ENCODE measurements at regions not wholly inside any gene's neighbourhood (a gene's known extent, or its start where the extent isn't known, plus 50 kb on each side); places are given as distances from the start of the nearest gene placed in this dataset.

DNA sequence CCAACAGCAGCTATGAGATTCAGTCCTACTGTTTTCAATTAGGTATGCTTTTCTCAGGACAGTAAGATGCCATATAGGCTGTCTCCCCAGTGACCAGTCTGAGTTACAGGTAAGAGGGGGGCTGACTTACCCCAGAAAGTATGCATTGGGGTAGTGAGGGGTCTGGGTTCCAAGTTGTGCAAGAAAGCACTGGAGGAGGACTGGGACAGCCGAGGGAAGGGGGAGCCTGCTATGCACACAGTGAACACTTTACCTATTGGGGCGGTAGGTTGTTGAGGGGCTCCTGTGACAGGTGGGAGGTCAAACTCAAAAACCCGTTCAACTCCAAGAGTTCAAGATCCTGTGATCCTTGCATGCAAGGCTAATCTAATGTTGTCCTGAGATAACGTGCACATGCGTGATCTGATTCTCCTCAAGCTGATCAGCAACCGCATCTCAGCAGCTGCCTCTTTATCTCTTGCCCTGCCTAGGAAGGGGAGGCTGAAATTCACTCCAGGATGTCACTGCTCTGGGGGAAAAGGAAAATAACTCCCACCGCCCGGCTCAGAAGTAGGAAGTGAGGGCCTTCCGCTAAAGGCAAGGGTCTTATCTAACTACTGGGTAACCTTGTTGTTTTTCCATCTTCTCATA lies 108.8 kb upstream of the KIT start:
- TF ChIP-seq RCOR1 (IDR thresholded peaks at IDR 0.05; ENCODE audit: borderline replicate concordance in 1 of 2, low read depth in 2 of 2, low read length in 2 of 2) (peak in 1 of 2 experiments; percentile 40; a peak in 1 of 4 replicates), EGR1 (conservative IDR thresholded peaks at IDR 0.05) (no peak), JUNB (CRISPR knock-in tag; conservative IDR thresholded peaks at IDR 0.05) (no peak)
